GM18873 (cell line): ENCODE measurements at regions not wholly inside any gene's neighbourhood (a gene's known extent, or its start where the extent isn't known, plus 50 kb on each side); places are given as distances from the start of the nearest gene placed in this dataset.
"Not testable (repeated sequence)": the region's sequence is repeated elsewhere in the genome, so short reads cannot be mapped to it uniquely, and the experiment has no call there.

Source experiments
- ATAC-seq: cut with Tn5 transposase; IDR thresholded peaks from one replicate; pipeline ENCODE4 v1.9.1; 2021; ENCODE audit warnings: mild to moderate bottlenecking, moderate library complexity, moderate number of reproducible peaks; ENCODE audit not compliant: unreplicated experiment, low FRiP score

DNA sequence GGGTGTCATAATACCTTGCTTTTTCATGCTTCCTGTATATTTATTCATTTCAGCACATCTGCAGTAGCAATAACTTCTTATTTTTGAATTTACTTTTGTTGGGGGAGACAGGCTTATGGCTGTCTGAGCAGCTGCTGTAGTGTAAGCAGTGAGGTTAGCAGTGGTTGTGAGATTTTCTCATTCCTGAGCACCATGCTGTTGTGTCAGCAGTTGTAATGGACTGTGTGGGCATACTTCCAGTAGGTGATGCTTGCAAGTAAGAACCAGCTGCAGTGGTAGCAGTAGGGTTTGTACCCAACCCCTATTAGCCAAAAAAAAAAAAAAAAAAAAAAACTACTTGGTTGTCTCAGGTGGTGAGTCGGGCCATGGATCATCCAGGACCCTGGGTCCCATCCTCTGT, 311.6 kb downstream of the NUF2 start:
- ATAC-seq: no peak

DNA sequence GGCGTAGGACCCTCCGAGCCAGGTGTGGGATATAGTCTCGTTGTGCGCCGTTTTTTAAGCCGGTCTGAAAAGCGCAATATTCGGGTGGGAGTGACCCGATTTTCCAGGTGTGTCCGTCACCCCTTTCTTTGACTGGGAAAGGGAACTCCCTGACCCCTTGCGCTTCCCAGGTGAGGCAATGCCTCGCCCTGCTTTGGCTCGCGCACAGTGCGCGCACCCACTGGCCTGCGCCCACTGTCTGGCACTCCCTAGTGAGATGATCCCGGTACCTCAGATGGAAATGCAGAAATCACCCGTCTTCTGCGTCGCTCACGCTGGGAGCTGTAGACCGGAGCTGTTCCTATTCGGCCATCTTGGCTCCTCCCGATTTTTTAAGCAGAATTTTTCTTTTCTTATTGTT, 323.9 kb downstream of the NUF2 start:
- not testable (repeated sequence) for ATAC-seq

- ATAC-seq: no peak
Measured at GRCh38 chr1:163650624-163651023, 328.9 kb downstream of the NUF2 start.

DNA sequence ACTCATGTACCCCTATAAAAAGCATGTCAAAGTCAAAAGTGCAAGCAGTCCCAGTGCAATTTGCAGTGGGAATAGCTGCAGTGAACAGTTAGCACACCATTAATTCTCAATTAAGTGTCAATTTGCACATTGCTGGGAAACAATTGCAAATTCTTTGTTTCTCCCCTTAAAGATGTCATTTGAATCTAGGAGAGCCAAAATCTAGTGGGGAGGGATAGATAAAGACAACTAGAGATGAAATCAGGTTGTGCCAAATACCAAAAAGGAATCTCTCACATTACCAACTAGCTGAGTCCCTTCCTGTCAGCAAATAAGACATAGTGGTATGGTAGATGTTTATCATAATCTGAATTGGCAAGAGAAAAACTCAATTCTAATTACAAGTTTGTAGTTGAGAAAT, 330.7 kb downstream of the NUF2 start:
- ATAC-seq: no peak

DNA sequence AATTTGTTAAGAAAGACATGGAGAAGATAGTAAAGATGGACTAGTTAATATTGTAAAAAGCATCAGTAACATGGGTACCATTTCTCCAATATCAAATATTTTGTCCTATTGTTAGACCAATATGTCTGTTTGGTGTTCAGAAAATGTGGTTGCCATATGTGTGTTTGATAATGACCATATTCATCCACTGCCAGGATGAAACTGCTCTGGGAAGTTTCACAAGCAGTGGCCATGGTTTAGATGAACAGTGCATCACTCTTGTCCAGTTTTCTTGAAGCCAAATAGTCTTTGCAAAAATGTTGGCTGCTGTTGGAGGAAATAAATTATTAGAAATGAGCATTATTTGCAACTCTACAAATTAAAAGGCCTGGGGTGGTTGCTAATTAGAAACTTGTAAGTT, 333.8 kb downstream of the NUF2 start:
- no peak for ATAC-seq

DNA sequence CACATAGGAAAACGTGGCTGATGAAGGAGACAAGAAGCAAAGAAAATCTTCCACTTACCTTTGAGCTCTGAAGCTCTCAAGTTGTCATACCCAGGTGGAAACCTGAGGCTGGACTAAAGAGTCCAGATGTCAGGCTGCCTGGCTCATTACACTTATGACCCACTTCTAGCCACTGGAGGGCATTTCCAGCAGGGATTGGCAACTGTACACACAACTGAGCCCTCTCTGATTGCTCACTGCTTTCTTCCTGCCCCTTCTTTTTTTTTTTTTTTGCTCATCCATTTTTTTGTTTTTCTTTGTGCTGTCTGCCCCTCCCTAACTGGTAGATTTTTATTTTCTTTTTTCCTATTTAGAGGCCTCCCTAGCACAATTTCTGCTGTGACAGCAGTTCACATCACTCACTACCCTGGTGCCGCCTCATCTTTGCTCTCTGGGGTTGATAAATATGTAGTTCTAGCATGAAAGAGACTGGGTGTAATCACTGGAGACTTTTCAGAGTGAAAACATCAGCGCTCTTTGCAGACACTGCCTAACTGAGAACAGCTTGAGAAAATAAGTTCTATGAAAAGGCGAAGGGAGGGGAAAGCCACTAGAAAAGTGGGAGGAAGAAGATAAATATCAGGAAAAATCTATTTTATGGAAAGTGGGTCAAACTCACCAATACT, 334.5 kb downstream of the NUF2 start:
- ATAC-seq: no peak

DNA sequence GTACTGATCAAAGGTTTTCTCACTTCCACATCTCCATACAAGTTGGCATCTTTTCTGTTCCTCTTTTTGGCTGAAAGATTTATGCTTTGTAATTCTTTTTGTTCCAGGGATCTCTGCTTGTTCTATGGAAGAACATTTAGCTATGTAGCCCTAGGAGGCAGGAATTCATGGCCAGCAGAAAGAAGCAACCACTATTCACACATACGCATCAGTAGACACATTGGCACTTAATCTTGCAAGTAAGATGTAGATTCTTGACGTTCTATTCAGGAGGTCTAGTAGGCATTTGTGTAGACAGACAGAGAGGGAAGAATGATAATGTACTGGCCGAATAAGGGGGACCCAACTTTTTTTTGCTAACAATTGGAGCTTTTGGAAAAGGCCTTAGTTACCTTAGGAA, 336.0 kb downstream of the NUF2 start:
- no peak for ATAC-seq

DNA sequence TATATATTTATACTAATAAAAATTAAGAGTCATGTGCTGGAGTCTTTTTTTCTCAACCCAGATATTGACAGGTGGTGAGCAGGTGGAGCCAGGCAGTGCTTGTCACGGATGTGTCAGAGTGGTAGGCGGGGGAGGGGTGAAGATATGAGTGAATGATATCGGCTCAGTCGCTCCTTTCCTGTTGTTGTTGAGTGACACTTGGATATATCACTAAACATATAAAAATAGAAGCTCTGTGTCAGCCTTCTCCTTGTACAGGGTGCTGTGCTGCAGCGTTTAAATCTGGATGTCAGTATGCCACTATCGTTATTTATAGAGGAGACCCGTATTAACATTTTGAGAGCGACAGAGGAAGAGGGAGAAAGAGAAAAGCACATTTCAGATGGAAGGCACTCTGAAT, 339.6 kb downstream of the NUF2 start:
- ATAC-seq: no peak

- no peak for ATAC-seq
Measured at GRCh38 chr1:163664671-163665335, 343.0 kb downstream of the NUF2 start.

GRCh38 chr1:163668472-163668871, 346.7 kb downstream of the NUF2 start:
- ATAC-seq: no peak

DNA sequence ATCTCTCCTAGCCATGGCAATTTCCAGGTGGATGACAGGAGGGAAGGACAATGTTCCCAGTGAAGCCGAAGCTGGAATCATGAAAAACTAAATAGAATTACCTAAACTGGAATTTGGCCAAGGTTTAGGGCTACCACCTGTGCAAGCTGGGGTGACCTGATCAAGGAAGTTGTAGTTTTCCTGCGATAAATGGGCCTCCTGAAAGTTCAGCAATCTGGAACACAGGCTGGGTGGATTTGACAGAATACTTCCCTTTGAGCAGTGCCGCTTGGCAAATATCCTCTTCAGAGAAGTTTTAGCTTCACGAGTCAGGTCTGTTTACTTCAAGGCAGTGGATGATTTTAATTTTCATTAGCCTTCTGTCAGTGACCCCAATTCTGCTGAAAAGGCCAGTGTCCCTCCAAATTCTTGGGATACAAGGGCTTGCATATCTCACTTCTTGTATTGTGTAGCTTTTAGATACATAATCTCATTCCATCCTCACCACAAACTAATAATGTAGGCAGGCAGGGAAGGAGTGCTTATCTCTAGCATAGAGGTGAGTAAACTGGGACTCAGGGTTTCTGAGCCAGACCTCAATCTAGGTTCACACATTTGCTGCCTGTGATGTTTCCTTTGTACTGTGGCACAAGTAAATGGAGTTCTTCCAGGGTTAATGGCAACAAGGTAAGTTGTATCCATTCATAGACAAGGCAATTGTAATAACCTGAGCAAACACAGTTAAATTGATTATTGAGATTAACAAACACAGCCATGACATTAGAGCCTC, 349.4 kb downstream of the NUF2 start:
- no peak for ATAC-seq

- no peak for ATAC-seq
Measured at GRCh38 chr1:163672976-163673758, 351.4 kb downstream of the NUF2 start.

DNA sequence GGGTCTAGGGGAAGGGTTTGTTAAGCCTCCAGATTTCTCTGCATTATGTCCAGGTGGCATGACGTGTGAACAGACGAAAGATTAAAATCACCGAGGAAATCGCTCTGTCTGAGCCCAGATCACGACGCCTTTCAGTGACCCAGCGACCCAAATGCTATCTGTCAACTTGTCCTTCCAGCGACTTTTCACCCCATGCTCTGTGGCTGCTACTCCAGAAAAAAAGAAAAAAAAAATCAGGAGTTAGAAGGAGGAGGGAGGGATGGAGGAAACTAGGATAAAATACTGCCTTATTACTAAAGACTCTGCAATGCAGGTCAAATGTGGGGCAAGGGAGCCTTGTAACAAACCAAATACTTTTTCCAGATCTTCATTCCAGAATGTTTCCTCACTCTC, 352.0 kb downstream of the NUF2 start:
- ATAC-seq: no peak

DNA sequence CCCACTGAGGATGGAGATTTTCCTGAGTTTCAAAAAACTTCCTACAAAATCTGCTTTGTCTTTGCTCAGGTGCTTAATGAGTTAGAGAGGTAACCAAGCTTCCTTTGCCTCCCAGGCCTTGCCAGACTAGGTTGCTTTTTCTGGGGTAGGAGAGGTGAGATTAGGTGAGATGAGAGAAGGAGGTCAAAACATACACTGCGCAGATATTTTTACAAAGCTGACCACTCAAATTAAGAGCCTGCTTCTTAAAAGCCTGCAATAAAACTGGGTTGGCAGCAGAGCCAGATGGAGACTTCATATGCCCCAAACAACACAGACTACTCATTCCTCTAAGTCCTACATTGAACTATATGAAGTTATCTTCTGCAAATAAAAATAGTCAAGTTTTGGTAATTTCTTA, 352.5 kb downstream of the NUF2 start:
- ATAC-seq: no peak

- no peak for ATAC-seq
Measured at GRCh38 chr1:163684785-163685184, 363.0 kb downstream of the NUF2 start.

GRCh38 chr1:163692266-163692665, 370.5 kb downstream of the NUF2 start:
- ATAC-seq: no peak

DNA sequence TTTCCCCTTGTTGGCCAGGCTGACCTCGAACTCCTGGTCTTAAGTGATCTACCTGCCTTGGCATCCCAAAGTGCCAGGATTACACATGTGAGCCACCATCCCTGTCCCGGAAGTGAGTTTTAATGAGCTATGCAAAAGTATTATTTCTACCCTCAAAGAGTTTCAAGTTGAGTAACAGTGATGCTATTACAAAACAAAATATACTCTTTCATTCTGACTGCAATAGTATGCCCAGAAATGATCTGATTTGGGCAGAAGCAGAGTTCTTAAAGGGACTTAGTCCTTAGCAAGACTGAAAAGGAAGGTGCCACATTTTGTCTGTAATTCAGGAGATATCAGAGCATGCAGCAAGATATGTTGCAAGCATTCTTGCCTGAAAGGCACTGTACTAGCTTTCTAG, 375.4 kb downstream of the NUF2 start:
- ATAC-seq: peak; percentile 82

DNA sequence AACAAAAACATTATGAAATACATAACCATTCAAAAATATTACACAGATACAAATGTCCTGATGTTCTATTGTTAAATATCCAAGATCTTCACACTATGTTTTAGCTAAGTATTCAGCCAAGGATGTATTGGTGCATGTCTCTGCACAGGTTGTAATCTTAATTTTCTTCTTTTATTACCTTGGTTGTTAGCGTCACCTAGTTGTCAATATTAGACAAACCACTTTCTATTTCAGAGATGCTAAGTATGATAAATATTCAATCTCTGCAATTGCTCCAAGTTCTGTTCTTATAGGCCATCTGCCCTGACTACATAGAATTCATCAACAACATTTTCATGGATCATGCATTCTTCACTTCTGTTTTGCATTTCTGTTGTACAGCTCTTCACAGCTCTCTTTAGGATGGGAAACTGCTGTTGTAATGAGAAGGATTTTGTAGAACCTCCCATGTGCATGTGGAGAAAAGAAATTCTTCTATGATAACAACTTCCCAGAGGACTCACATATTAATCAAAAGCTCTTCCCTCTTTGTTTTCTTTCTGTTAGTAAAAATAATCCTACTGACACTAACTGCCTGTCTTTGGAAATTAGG, 380.1 kb downstream of the NUF2 start:
- no peak for ATAC-seq

DNA sequence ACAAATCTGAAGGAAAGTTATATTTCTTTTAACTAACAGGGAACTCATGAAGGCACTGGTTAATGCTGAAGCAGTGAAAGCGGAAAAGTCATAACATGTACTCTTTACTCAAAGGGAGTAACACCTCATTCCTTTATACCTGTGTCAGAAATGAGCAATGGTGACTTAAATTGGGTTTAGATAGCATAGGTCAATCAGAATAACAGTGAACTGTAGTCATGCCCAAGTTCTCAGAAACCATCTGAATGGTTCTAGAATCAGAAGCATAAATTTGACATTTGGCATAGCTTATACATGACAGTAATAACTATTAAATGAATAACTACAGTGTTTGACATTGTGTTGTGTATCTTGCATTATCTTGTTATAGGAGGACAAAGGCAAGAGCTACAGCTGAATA, 382.0 kb downstream of the NUF2 start:
- ATAC-seq: no peak

DNA sequence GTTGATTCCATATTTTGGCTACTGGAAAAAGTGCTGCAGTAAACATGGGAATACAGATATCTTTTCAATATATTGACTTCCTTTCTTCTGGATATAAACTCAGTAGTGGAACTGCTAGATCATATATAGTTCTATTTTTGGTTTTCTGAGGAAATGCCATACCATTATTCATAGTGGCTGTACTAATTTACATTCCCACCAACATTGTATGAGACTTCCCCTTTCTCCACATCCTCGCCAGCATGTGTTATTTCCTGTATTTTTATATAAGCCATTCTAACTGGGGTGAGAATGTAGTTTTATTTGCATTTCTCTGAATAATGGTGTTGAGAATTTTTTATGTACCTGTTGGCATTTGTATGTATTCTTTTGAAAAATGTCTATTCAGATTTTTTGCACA, 385.2 kb downstream of the NUF2 start:
- no peak for ATAC-seq

DNA sequence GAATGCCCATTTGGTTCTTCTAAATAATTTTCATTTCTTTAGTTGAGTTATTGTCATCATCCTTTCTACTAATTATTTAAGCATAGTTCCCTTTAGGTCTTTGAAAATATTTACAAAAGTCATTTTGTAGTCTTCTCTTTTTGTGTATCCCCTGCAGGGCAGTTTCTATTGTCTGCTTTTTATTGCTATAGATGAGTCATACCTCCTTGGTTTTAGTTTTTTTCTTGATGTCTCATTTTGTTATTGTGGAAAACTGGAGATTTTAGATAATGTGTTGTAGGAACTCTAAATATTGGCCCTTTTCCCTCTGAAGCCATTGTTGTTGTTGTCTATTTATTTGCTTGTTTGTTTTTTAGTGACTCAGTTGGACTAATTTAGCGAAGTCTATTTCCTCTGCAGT, 387.9 kb downstream of the NUF2 start:
- no peak for ATAC-seq
